BE2C (cell line): ENCODE measurements at regions not wholly inside any gene's neighbourhood (a gene's known extent, or its start where the extent isn't known, plus 50 kb on each side); places are given as distances from the start of the nearest gene placed in this dataset.

Source experiments
- DNase-seq: peaks from one replicate; pipeline ENCODE4 v3.0.0-alpha.2; 2020
- H3K27me3 ChIP-seq: fragments of 250-450 bp; sonication (Bioruptor Pico); 2 replicates; pipeline ENCODE4 v1.5.1; 2020; ENCODE audit warnings: mild to moderate bottlenecking
- H3K36me3 ChIP-seq: fragments of 250-450 bp; sonication (Bioruptor Pico); 2 replicates; pipeline ENCODE4 v1.5.1; 2020; ENCODE audit warnings: mild to moderate bottlenecking
- H3K4me1 ChIP-seq: fragments of 250-450 bp; sonication (Bioruptor Pico); 2 replicates; pipeline ENCODE4 v1.5.1; 2020
- H3K4me3 ChIP-seq: 2 replicates; pipeline ENCODE4 v1.5.1; 2011; ENCODE audit warnings: low read depth, low read length
- H3K9me3 ChIP-seq: fragments of 250-450 bp; sonication (Bioruptor Pico); 2 replicates; pipeline ENCODE4 v1.5.1; 2020
- TF ChIP-seq, protein P1 (sequence below): IDR thresholded peaks from 2 replicates; pipeline ENCODE4 v1.5.1; 2012; ENCODE audit warnings: mild to moderate bottlenecking, low read depth, low read length

DNA sequence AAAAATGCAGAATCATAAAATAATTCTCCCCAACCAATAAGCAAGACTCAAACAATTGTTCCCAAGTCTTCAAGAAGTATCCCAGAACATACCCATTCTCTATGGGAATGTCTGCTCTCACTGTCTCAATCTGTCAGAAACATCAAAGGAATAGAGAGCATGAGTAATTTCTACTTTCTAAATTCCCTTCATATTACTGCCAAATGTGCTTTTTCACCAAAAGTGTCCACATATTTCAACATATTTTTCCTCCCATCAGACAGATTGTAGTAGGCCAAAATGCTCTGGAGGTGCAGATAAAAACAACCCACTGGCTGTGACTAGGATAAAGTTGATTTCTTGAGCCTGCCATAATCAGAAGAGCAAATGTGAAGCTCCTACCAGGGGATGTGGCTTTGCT, 692.0 kb upstream of the FAM241A start:
- H3K4me3 ChIP-seq: no peak overlapping the region
- no peaks in the 10 kb centered on the region for H3K36me3 ChIP-seq
- H3K27me3 ChIP-seq: no peaks in the 10 kb centered on the region
- no peak for DNase-seq
- no peaks in the 10 kb centered on the region for H3K9me3 ChIP-seq
- TF ChIP-seq, protein P1, sequence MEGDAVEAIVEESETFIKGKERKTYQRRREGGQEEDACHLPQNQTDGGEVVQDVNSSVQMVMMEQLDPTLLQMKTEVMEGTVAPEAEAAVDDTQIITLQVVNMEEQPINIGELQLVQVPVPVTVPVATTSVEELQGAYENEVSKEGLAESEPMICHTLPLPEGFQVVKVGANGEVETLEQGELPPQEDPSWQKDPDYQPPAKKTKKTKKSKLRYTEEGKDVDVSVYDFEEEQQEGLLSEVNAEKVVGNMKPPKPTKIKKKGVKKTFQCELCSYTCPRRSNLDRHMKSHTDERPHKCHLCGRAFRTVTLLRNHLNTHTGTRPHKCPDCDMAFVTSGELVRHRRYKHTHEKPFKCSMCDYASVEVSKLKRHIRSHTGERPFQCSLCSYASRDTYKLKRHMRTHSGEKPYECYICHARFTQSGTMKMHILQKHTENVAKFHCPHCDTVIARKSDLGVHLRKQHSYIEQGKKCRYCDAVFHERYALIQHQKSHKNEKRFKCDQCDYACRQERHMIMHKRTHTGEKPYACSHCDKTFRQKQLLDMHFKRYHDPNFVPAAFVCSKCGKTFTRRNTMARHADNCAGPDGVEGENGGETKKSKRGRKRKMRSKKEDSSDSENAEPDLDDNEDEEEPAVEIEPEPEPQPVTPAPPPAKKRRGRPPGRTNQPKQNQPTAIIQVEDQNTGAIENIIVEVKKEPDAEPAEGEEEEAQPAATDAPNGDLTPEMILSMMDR: no peak
- H3K4me1 ChIP-seq: no peaks in the 10 kb centered on the region; the same call in 1 of the 2 replicates

DNA sequence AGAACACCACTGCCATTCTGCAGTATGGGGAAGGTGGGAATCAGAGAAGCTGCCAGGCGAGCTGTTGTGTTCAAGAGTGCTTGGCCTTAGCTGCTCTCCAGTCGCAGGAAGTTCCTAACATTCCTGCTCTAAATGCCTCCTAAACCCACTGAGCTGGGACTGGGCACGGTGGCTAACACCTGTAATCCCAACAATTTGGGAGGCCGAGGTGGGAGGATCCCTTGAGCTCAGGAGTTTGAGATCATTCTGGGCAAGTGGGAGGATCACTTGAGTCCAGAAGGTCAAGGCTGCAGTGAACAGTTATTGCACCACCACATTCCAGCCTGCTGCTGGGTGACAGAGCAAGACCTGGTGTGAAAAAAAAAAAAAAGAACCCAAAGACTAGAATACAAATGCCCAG, 690.3 kb upstream of the FAM241A start:
- H3K27me3 ChIP-seq: no peaks in the 10 kb centered on the region
- DNase-seq: no peak
- no peaks in the 10 kb centered on the region for H3K9me3 ChIP-seq
- no peaks in the 10 kb centered on the region; the same call in 1 of the 2 replicates for H3K4me1 ChIP-seq
- H3K4me3 ChIP-seq: no peak overlapping the region
- no peaks in the 10 kb centered on the region for H3K36me3 ChIP-seq
- TF ChIP-seq, protein P1: no peak

DNA sequence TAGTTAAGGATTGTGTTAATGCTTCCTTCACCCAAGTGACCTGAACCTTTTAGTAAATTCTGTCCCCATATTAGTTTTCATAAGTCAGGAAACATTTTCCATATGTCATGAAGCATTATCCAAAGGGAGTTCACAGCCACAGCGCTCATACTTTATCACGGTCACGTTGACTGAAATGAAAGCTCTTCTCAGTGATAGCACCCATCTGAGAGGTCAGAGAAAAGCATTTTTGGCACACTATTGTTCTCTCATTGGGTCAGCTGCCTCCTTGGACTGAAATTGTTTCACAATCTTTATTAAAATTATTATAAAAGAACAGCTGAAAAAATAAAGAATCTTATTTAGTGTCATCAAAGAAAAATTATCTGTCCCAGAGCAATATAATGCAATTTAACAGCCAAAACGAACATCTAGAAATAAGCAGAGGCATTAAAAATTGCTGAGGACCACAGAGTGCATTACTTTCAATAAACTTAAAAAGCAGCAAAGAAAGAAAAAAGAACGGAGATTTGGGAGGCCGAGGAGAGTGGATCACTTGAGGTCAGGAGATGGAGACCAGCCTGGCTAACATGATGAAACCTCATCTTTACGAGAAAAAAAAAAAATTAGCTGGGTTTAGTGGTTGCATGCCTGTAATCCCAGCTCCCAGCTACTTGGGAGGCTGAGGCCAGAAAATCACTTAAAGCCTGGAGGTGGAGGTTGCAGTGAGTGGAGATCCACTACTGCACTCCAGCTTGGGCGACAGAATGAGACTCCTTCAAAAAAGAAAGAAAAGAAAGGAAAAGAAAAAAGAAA, 680.8 kb upstream of the FAM241A start:
- DNase-seq: no peak
- no peaks in the 10 kb centered on the region for H3K36me3 ChIP-seq
- no peaks in the 10 kb centered on the region for H3K27me3 ChIP-seq
- TF ChIP-seq, protein P1: no peak
- H3K4me3 ChIP-seq: no peak overlapping the region
- H3K9me3 ChIP-seq: no peaks in the 10 kb centered on the region
- H3K4me1 ChIP-seq: peaks cover 4% of the 10 kb centered on the region; the same call in 1 of the 2 replicates

DNA sequence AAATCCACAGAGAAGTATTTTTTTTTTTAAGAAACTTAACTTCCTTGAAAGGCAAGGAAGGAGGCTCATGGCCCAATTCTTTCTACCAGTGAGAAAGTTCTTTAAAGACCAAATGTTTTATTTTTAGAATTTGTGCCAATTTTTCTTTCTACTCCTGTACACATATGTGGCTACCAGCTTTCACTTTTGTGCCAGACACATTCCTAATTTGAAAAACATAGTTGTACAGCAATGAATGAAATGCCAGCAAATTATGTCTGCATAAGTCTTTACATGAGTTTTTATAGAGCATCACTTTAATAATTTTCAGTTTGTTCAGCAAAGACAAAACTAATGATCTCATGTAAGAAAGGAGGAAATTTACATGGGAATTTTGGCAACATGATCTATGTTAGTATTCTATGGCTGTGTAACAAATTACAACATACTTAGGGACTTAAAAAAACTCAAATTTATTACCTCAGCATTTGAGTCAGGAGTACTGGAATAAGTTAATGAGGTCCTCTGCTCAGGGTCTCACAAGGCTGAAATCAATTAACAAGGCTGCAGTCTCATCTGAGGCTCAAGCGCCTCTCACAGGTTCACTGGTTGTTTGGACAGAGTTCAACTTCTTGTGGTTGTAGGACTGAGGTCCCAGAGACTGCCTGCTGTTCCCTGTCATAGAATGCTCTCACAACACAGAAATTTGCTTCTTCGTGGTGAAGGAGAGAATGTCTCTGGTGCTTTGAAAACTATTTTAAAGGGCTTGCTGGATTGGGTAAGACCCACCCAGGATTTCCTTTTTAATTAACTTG, 678.2 kb upstream of the FAM241A start:
- TF ChIP-seq, protein P1: no peak
- H3K36me3 ChIP-seq: no peaks in the 10 kb centered on the region

DNA sequence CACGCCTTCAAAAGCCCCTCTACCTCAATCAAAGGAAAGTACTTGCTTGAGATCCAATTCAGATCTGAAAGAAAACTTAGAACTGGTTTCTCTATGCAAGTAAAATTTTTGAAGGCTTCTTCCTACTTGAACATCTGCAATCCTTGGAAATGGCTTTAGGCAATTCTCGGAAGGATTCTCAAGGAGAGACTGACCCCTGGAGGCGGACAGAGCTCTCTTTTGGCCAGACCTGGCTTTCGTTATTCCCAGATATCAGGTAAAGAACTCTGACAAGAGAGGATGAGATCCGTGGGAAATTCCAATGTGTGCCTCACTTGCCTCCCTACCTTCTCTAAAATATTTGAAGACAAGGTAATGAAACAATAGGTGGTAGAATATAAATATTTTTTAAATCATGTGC, 670.3 kb upstream of the FAM241A start:
- TF ChIP-seq, protein P1: peak; percentile 72
- DNase-seq: peak; percentile 56
- Histone ChIP-seq H3K27me3 (no peaks in the 10 kb centered on the region), H3K4me3 (no peak overlapping the region), H3K36me3 (no peaks in the 10 kb centered on the region), H3K4me1 (no peaks in the 10 kb centered on the region; the same call in 1 of the 2 replicates), H3K9me3 (no peaks in the 10 kb centered on the region)

More for the DNA sequence above, 678.2 kb upstream of the FAM241A start:
- DNase-seq: no peak
- no peak overlapping the region for H3K4me3 ChIP-seq
- H3K27me3 ChIP-seq: no peaks in the 10 kb centered on the region
- H3K9me3 ChIP-seq: no peaks in the 10 kb centered on the region
- H3K4me1 ChIP-seq: peaks cover 4% of the 10 kb centered on the region; the same call in 1 of the 2 replicates

DNA sequence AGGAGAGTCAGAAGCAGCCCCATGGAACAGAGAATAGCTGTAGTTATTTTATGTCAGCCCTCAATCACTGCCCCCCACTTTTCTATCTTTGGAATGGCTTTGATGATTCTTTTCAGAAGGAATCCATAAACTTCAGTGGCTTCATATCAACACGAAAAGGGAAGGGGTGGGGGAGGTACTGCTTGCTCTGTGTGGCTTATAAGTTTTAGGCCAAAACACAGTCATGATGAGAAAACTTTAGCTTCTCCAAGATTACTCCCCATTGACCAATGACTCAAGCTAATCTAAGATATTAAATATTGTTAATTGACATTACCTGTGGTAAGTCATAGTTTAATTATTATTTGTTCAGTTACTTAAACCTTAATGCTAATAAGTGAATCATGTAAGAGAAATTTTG, 669.6 kb upstream of the FAM241A start:
- TF ChIP-seq, protein P1: no peak

More for the DNA sequence above, 669.6 kb upstream of the FAM241A start:
- DNase-seq: no peak
- Histone ChIP-seq H3K9me3 (no peaks in the 10 kb centered on the region), H3K36me3 (no peaks in the 10 kb centered on the region), H3K4me3 (no peak overlapping the region), H3K4me1 (no peaks in the 10 kb centered on the region; the same call in 1 of the 2 replicates), H3K27me3 (no peaks in the 10 kb centered on the region)
